ENCODE measurements at regions not wholly inside any gene's neighbourhood (a gene's known extent, or its start where the extent isn't known, plus 50 kb on each side); places are given as distances from the start of the nearest gene placed in this dataset.
"Not testable (repeated sequence)": the region's sequence is repeated elsewhere in the genome, so short reads cannot be mapped to it uniquely, and the experiment has no call there.

GRCh38 chr17:33574942-33575445 is 281.9 kb upstream of the ASIC2 start:
- FAIRE-seq = no peak

DNA sequence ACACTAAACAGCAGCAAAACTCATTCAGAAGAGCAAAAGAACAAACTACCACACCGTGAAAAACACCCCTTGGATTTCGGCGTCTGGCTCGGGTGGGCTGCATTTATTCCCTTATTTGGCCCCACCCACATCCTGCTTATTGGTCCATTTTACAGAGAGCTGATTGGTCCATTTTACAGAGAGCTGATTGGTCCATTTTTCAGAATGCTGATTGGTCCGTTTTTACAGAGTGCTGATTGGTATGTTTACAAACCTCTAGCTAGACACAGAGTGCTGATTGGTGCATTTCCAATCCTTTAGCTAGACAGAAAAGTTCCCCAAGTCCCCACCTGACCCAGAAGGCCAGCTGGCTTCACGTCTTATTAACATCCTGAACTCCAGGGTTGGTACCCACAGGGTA is 286.6 kb upstream of the ASIC2 start:
- not testable (repeated sequence) for FAIRE-seq

DNA sequence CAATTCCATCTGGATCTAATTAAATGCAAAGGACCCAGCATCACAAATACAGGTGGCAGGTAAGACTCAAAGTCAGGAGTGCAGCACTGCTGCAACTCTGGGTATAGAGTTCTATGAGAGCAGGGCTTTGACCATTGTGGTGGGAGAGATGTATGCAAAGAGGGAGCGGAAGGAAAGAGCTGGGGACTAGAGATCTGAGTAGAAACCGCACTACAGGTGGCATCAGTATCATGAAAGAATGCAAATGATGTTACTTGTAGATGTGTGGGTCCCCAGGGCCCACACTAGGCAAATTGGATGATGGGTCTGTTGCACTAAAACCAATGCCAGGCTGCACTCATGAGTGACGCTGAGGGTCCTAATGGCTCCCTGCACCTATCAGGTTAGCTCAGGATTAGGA is 287.1 kb upstream of the ASIC2 start:
- FAIRE-seq = no peak

GRCh38 chr17:33582661-33583060 is 289.6 kb upstream of the ASIC2 start:
- no peak for FAIRE-seq

DNA sequence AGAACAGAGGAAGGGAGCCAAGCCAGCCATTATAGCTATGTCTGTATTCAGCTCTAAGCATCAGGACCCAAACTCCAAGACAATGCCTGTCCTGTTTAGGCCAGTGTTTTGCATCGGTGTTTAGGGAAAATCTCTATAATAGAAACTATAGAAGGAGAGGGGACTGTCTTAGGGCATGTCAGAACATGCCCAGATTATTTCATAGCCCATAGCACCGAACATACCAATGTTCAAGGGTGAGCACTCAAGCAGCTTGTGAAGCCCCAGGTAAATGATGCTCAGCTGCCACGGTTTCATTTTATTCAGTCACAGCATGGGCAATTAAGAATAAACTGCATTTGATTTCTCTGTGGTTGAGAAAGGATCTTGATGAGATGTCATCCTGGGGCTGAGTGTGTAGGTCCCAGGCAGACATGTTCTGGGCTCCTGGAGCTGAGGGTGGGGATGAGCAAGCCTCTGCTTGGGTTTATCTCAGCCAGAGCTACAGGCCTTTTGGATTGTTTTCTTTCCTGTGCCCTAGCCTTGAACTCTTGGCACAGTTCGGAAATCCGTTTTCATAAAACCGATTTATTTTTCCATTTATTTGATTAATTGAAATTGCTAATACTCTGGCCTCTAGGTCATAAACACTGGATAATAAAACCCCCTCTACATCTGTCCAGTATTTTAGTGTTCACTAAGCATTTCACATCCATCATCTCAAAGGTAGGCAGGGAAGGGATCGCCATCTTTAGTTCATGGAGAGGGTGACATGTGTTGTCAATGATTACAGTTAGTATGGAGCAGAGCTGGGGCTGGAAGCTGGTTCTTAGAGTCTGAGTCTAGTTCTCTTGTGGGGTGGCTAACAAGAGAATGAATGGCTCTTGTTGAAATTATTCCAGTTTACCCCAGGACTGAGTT is 290.7 kb upstream of the ASIC2 start:
- FAIRE-seq = no peak

DNA sequence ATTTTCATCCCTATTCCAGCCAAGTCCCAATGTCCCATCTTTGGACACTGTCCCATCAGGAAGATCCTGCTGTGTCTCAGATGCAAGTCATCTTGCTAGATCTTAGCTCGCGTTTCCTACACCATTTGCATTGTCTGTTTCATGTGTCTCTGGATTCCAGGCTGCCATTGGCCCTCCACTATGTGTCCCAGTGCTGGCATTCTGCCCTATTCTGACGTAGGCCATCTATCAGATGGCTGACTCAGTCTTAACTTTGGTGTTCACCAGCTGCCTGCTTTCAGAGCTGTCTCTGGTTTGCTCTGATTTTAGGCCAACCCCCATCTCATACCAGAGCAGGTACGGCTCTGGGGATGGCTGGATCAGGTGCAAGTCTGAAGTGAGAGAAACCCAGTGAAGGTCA is 300.9 kb upstream of the ASIC2 start:
- no peak for FAIRE-seq

DNA sequence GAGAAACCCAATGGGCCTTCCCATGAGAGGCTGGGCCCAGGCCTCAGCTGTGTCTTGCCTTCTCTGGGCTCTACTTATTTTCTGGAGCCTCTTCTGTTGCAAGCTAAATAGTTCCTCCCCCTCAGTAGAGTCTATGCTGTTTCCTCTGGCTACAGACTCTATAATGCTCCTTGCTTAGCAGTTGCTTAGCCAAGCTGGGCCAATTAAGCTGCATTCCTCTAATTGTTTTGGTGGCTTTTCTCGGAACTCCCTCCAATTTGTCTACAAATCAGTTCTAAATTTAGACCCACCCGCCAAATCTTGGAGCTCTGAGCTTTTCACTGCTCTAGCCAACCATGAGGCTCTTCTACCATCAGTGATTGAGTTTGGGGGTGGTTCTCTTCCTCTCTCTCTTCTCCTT is 302.7 kb upstream of the ASIC2 start:
- no peak for FAIRE-seq

DNA sequence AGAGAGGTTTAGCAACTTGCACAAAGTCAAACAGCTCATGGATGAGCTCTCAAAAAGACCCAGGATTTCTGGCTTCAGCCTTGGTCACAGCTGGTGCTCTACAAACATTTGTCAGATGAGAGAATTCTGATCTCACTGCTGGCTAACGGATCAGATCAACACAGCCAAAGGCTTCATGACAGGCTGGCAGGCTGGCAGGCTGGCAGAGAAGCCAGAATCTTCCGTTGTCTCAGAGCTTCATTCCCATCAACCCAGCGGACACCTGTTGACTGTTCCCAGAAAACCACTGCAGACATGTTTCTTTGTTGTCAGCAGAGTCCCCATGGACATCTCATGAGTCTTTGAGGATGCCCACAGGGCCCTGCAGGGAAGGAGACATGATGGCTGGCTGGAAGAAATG is 303.8 kb upstream of the ASIC2 start:
- FAIRE-seq = no peak

GRCh38 chr17:33598797-33599196 is 305.7 kb upstream of the ASIC2 start:
- FAIRE-seq = no peak

- FAIRE-seq = no peak
These were observed 309.9 kb upstream of the ASIC2 start for GRCh38 chr17:33602981-33603380.

- FAIRE-seq = no peak
These were observed 310.7 kb upstream of the ASIC2 start for GRCh38 chr17:33603789-33604188.

- no peak for FAIRE-seq
These were observed 318.4 kb upstream of the ASIC2 start for GRCh38 chr17:33611532-33611931.

- no peak for FAIRE-seq
These were observed 322.8 kb upstream of the ASIC2 start for GRCh38 chr17:33615861-33616260.

DNA sequence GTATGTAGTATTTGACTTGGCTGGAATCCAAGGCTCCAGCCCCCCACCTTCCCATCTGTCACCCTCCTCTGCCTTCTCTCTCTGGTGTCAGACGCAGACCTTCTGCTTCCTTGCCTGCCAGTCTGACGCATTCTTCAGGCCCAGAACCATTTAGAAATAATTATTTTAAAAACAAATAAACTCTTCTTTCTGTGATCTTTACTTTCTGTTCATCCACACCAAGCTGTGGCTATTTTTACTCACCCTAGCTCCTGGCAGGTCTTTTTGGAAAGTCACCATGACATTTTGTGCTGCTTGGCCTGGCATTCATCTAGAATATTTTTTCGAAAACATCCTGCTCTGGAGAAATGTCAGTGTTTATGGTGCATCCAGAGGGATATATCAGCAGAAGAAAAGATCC is 330.7 kb upstream of the ASIC2 start:
- no peak for FAIRE-seq

DNA sequence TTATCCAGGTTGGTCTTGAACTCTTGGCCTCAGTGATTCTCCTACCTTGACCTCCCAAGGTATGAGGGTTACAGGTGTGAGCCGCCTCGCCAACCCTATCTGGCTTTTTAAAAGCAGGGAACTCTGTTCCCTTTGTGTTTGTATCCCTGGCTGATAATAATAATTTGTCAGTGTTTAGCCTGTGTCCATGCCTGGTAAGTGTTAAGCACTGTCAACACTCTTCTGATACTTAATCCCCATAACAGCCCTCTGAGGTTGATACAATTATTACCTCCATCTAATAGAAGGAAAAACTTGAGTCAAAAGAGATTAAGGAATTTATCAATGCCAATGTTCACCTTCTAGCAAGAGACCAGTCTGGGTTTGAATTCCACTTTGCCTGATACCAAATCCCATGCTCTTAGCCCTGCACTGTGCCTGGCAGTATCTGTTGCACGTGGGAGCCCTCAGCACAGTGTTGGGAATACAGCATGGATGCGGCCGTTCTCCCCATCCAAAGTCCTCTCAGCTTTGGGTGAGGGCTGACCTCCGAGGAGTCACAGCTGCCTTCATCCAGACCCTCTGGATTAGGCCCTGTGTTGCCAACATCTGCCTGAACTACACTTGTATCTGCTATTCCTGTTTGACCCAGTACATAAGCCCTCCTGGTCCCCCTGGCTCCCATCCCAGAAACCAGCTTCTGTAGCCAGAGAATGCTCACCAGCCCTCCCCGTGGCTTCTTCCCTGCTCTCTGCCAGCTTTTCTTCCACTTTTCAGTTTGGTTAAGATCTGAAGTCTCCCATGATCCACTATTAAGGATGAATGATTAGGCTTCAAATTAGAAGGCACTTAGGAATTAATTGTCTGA is 335.6 kb upstream of the ASIC2 start:
- no peak for FAIRE-seq

GRCh38 chr17:33633446-33633845 is 340.4 kb upstream of the ASIC2 start:
- no peak for FAIRE-seq

- no peak for FAIRE-seq
These were observed 344.4 kb upstream of the ASIC2 start for GRCh38 chr17:33637534-33637933.

- FAIRE-seq = no peak
These were observed 346.2 kb upstream of the ASIC2 start for GRCh38 chr17:33639103-33639880.

DNA sequence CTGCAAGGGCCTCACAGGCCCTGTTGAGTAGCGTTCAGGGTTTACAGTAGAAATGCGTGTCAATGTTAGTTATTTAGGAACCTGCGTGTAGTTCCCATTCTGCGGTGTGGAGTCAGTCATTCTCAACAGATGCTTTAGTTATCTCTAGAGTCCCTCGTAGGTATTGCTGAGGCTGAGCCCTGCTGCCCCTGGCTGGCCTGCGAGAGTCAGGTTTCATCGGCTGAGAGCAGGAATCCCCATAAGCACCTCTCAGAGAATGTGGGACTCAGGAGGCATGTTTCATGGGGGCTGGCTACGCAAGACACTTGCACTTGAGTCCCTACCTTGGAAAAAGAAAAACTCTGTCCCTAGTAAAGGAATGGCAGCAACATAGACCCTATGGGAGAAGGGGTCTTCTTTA is 347.5 kb upstream of the ASIC2 start:
- FAIRE-seq = no peak

DNA sequence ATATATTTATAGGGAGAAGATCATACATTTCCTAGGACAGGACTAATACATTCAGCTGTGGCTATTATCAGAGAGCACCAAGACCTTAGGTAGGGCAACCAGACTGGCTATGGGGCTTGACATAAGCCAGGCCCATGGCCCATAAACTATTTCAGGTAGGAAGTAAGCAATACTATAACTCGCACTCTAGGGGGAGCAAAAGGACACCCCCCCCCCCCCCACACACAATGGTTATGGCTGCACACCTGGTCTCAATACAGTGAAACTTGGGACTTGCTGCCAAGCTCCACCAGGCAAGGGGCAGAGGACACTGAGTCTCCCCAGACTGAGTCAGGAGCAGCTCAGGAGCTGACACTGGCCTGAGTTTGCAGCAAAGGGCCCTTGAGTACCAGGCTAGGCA is 348.9 kb upstream of the ASIC2 start:
- no peak for FAIRE-seq

GRCh38 chr17:33647956-33648355 is 354.9 kb upstream of the ASIC2 start:
- FAIRE-seq = no peak

GRCh38 chr17:33650304-33650703 is 357.2 kb upstream of the ASIC2 start:
- FAIRE-seq = no peak

- FAIRE-seq = no peak
These were observed 358.6 kb upstream of the ASIC2 start for GRCh38 chr17:33651686-33652085.
